GM12801 (cell line): ENCODE measurements at regions not wholly inside any gene's neighbourhood (a gene's known extent, or its start where the extent isn't known, plus 50 kb on each side); places are given as distances from the start of the nearest gene placed in this dataset.

Source experiments
- CTCF ChIP-seq: IDR thresholded peaks from one replicate; pipeline ENCODE4 v1.5.1; 2011; ENCODE audit warnings: control low read depth; ENCODE audit not compliant: insufficient read length; ENCODE audit errors: extremely low read depth

GRCh38 chr7:9022456-9022855 is 589.0 kb downstream of the NXPH1 start:
- TF ChIP-seq CTCF, result no peak

GRCh38 chr7:9023675-9024294 is 590.4 kb downstream of the NXPH1 start:
- no peak for TF ChIP-seq CTCF

- TF ChIP-seq CTCF, result no peak
Measured at GRCh38 chr7:9026121-9026520, 592.7 kb downstream of the NXPH1 start.

- TF ChIP-seq CTCF, result no peak
Measured at GRCh38 chr7:9028012-9028411, 594.6 kb downstream of the NXPH1 start.

- TF ChIP-seq CTCF, result no peak
Measured at GRCh38 chr7:9029681-9030530, 596.5 kb downstream of the NXPH1 start.

- no peak for TF ChIP-seq CTCF
Measured at GRCh38 chr7:9030976-9031375, 597.6 kb downstream of the NXPH1 start.

GRCh38 chr7:9031386-9031785 is 598.0 kb downstream of the NXPH1 start:
- no peak for TF ChIP-seq CTCF
